PFSK-1 (cell line): ENCODE measurements at regions not wholly inside any gene's neighbourhood (a gene's known extent, or its start where the extent isn't known, plus 50 kb on each side); places are given as distances from the start of the nearest gene placed in this dataset.

Source experiments
- POLR2AphosphoS5 ChIP-seq: IDR thresholded peaks from 2 replicates; pipeline ENCODE4 v1.6.1; 2012; ENCODE audit warnings: low read depth, mild to moderate bottlenecking, control low read depth, low read length, moderate library complexity
- REST ChIP-seq, 2 experiments: IDR thresholded peaks; 2 replicates each; pipeline versions ENCODE4 v1.6.1 to v1.8.0; 2011 to 2012; ENCODE audit warnings: low read depth in 2 of 2, low read length in 2 of 2, control low read depth in 1 of 2, inconsistent platforms in 1 of 2, mild to moderate bottlenecking in 1 of 2, moderate library complexity in 1 of 2; ENCODE audit not compliant: insufficient read depth in 1 of 2
- TAF1 ChIP-seq: IDR thresholded peaks from 2 replicates; pipeline ENCODE4 v1.6.1; 2012; ENCODE audit warnings: low read length, control low read depth, borderline replicate concordance; ENCODE audit not compliant: insufficient read depth

DNA sequence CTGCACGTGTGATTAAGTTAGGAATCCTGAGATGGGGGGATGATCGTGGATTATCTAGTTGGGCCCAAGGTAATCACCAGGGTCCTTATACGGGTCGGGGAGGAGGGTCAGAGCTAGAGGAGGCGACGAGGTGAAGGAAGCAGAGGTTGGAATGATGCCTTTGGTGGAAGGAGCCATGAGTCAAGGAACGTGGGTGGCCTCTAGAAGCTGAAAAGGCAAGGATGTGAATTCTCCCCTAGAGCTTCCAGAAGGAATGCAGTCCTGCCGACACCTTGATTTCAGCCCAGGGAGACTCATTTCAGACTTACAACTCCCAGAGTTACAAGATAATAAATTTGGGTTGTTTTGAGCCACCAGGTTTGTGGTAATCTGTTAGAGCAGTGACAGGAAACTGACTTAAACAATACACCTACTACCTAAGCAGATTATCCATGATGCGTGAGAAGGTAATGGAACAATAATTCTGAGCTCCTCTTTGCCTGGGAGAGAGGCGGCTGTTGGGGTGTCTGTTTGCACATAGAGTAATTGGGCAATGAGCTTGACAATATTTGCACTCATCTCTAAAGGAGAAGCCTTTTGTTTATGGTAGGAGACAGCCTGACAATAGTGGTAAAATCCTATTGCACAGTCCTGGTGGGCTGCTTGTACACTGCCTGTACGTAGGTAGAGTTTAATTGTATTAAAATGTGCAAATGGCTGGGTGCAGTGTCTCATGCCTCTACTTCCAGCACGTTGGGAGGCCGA lies 129.3 kb upstream of the IER5L start:
- no peak for TF ChIP-seq TAF1
- no peak for TF ChIP-seq POLR2AphosphoS5
- no peak for TF ChIP-seq REST (IDR thresholded peaks at IDR 0.05; ENCODE audit: insufficient read depth in 1 of 2, low read depth in 2 of 2, low read length in 2 of 2)
